ENCODE measurements at regions not wholly inside any gene's neighbourhood (a gene's known extent, or its start where the extent isn't known, plus 50 kb on each side); places are given as distances from the start of the nearest gene placed in this dataset.

- TF ChIP-seq MEF2D (CRISPR knock-in tag; IDR thresholded peaks at IDR 0.05) (no peak), MEIS2 (CRISPR knock-in tag; IDR thresholded peaks at IDR 0.05) (no peak), STAG1 (CRISPR knock-in tag; IDR thresholded peaks at IDR 0.05) (peak; percentile 97), ZNF614 (CRISPR knock-in tag; IDR thresholded peaks at IDR 0.05; ENCODE audit: borderline replicate concordance) (no peak), MIER3 (CRISPR knock-in tag; IDR thresholded peaks at IDR 0.05; ENCODE audit: borderline replicate concordance) (no peak), ZNF780A (CRISPR knock-in tag; IDR thresholded peaks at IDR 0.05) (no peak), MLXIP (CRISPR knock-in tag; IDR thresholded peaks at IDR 0.05; ENCODE audit: borderline replicate concordance) (no peak), SMARCC2 (IDR thresholded peaks at IDR 0.05) (no peak), ZBTB7A (CRISPR knock-in tag; IDR thresholded peaks at IDR 0.05) (no peak), GATAD2A (CRISPR knock-in tag; IDR thresholded peaks at IDR 0.05) (no peak), RBM39 (IDR thresholded peaks at IDR 0.05; ENCODE audit: low read depth, low read length, poor library complexity, severe bottlenecking) (no peak), CEBPG (CRISPR knock-in tag; IDR thresholded peaks at IDR 0.05) (peak; percentile 60), NFATC3 (CRISPR knock-in tag; IDR thresholded peaks at IDR 0.05) (no peak), WIZ (CRISPR knock-in tag; IDR thresholded peaks at IDR 0.05) (no peak), SMC3 (IDR thresholded peaks at IDR 0.05; ENCODE audit: low read length) (peak; percentile 64; the same call in 1 of the 2 replicates), SCMH1 (CRISPR knock-in tag; IDR thresholded peaks at IDR 0.05; ENCODE audit: borderline replicate concordance) (no peak)
- TF ChIP-seq, protein P1, sequence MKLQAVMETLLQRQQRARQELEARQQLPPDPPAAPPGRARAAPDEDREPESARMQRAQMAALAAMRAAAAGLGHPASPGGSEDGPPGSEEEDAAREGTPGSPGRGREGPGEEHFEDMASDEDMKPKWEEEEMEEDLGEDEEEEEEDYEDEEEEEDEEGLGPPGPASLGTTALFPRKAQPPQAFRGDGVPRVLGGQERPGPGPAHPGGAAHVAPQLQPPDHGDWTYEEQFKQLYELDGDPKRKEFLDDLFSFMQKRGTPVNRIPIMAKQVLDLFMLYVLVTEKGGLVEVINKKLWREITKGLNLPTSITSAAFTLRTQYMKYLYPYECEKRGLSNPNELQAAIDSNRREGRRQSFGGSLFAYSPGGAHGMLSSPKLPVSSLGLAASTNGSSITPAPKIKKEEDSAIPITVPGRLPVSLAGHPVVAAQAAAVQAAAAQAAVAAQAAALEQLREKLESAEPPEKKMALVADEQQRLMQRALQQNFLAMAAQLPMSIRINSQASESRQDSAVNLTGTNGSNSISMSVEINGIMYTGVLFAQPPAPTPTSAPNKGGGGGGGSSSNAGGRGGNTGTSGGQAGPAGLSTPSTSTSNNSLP (IDR thresholded peaks at IDR 0.05; ENCODE audit: low read depth, low read length) = no peak
- TF ChIP-seq, protein P2, sequence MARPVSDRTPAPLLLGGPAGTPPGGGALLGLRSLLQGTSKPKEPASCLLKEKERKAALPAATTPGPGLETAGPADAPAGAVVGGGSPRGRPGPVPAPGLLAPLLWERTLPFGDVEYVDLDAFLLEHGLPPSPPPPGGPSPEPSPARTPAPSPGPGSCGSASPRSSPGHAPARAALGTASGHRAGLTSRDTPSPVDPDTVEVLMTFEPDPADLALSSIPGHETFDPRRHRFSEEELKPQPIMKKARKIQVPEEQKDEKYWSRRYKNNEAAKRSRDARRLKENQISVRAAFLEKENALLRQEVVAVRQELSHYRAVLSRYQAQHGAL (CRISPR knock-in tag; IDR thresholded peaks at IDR 0.05; ENCODE audit: not compliant biosample characterization) = no peak
- TF ChIP-seq, protein P3, sequence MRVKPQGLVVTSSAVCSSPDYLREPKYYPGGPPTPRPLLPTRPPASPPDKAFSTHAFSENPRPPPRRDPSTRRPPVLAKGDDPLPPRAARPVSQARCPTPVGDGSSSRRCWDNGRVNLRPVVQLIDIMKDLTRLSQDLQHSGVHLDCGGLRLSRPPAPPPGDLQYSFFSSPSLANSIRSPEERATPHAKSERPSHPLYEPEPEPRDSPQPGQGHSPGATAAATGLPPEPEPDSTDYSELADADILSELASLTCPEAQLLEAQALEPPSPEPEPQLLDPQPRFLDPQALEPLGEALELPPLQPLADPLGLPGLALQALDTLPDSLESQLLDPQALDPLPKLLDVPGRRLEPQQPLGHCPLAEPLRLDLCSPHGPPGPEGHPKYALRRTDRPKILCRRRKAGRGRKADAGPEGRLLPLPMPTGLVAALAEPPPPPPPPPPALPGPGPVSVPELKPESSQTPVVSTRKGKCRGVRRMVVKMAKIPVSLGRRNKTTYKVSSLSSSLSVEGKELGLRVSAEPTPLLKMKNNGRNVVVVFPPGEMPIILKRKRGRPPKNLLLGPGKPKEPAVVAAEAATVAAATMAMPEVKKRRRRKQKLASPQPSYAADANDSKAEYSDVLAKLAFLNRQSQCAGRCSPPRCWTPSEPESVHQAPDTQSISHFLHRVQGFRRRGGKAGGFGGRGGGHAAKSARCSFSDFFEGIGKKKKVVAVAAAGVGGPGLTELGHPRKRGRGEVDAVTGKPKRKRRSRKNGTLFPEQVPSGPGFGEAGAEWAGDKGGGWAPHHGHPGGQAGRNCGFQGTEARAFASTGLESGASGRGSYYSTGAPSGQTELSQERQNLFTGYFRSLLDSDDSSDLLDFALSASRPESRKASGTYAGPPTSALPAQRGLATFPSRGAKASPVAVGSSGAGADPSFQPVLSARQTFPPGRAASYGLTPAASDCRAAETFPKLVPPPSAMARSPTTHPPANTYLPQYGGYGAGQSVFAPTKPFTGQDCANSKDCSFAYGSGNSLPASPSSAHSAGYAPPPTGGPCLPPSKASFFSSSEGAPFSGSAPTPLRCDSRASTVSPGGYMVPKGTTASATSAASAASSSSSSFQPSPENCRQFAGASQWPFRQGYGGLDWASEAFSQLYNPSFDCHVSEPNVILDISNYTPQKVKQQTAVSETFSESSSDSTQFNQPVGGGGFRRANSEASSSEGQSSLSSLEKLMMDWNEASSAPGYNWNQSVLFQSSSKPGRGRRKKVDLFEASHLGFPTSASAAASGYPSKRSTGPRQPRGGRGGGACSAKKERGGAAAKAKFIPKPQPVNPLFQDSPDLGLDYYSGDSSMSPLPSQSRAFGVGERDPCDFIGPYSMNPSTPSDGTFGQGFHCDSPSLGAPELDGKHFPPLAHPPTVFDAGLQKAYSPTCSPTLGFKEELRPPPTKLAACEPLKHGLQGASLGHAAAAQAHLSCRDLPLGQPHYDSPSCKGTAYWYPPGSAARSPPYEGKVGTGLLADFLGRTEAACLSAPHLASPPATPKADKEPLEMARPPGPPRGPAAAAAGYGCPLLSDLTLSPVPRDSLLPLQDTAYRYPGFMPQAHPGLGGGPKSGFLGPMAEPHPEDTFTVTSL (CRISPR knock-in tag; IDR thresholded peaks at IDR 0.05; ENCODE audit: borderline replicate concordance) = no peak
These were observed 114.1 kb upstream of the NDUFV2 start (continued) for GRCh38 chr18:8988260-8988871.
